OCI-LY3 (cell line): ENCODE measurements at regions not wholly inside any gene's neighbourhood (a gene's known extent, or its start where the extent isn't known, plus 50 kb on each side); places are given as distances from the start of the nearest gene placed in this dataset.

Experiments
- CTCF ChIP-seq: fragments of 200-600, 300-600 bp; sonication (generic); IDR thresholded peaks from 2 replicates; pipeline ENCODE4 v1.5.1; 2014; ENCODE audit warnings: antibody characterized with exemption, low read length, low read depth
- EZH2phosphoT487 ChIP-seq: fragments of 200-600 bp; shearing (Covaris generic); IDR thresholded peaks from 2 replicates; pipeline ENCODE4 v1.6.1; 2018; ENCODE audit warnings: antibody characterized with exemption, mixed run types, low read depth

- no peak for TF ChIP-seq EZH2phosphoT487
- no peak for TF ChIP-seq CTCF
These were observed 142.7 kb upstream of the SYT1 start for GRCh38 chr12:78721906-78722305.
